OCI-M2 (cell line): ENCODE measurements at regions not wholly inside any gene's neighbourhood (a gene's known extent, or its start where the extent isn't known, plus 50 kb on each side); places are given as distances from the start of the nearest gene placed in this dataset.

Experiments used
- DNase-seq: peaks from one replicate; lab custom pipeline; 2025; ENCODE audit not compliant: unreplicated experiment; lab: John Stamatoyannopoulos, UW

GRCh38 chr2:7574385-7574784 lies 657.2 kb downstream of the RNF144A start:
- DNase-seq: no peak

GRCh38 chr2:7577769-7578168 lies 660.6 kb downstream of the RNF144A start:
- DNase-seq: no peak

GRCh38 chr2:7584017-7584416 lies 666.8 kb downstream of the RNF144A start:
- DNase-seq: no peak

DNA sequence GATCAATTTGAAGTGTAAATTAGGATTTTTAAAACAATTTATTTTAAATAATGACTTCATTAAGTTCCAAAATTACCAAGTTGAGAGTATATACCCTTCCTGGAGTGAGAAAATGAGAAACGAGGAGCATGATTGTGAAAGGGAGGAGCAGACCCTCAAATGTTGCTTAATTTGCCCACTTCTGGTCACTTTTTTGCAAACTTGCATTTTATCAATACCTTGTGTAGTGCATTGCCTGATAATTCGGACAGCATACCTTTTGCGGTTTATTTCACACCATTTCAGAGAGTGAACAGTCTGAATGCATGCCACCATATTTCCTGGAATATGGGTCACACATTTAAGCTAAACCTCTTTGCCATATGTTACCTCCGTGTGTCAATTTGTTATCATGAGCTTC lies 669.7 kb downstream of the RNF144A start:
- no peak for DNase-seq

GRCh38 chr2:7588295-7588694 lies 671.1 kb downstream of the RNF144A start:
- DNase-seq: no peak

DNA sequence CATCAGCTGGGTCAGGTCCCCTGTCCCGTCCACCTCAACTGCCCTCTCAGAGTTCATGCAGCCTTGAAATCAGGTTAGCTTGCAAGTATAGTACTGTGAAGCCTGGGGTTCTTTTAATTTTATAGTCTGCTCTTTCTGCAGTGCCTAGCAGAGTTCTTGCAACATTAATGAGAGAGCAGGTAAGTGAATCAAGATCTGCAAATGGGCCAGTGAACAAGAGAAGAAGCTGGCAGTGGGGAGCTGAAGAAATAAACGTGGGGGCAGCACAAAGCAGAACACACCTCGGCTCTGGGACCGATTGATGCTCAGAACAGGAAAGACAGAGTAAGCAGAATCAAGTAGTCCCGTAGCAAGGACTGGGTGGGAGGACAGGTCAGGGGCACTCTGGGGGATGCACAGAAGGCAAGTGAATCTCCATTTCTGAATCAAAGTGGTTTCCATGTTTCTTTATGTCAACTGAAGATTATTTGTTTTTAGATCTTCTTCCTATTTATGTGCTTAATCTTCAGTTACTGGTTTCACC lies 675.5 kb downstream of the RNF144A start:
- DNase-seq: no peak

- DNase-seq: no peak
Measured at GRCh38 chr2:7593360-7593759, 676.1 kb downstream of the RNF144A start.

GRCh38 chr2:7594211-7594610 lies 677.0 kb downstream of the RNF144A start:
- no peak for DNase-seq

GRCh38 chr2:7595206-7595605 lies 678.0 kb downstream of the RNF144A start:
- DNase-seq: no peak

DNA sequence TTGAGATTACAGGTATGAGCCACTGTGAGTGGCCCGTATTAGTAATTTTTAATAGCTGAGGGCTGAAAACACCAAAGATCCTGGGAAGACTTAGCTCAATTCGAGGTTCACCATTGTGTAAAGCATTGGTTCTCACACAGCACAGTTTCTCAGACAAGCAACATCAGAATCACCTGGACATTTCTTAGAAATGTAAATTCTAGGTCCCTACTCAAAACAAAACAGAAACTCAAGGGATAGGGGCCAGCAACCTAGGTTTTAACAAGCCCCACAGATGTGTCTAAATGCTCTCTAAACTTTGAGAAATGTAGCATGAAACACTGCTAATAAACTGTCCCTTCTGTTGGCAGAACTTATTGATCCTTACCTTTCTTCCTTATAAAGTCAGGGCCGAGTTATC lies 681.2 kb downstream of the RNF144A start:
- DNase-seq: no peak

- DNase-seq: no peak
Measured at GRCh38 chr2:7599462-7600258, 682.4 kb downstream of the RNF144A start.

DNA sequence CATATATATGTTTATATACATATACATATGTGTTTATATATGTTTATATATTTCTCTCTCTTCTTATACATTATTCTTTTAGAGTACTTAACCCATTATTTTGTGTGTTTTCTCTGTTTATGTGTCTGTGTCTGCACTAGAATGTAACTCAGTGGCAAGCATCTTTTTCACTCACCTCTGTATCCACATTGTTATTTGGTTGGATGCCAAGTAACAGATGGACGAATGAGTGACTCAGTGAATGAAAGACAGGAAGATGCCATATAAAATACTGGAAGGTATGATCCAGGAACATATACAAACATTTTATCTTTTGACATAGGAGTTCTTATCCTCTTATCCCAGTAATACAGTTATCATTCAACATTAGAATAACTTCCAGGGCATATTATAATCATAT lies 684.8 kb downstream of the RNF144A start:
- no peak for DNase-seq

DNA sequence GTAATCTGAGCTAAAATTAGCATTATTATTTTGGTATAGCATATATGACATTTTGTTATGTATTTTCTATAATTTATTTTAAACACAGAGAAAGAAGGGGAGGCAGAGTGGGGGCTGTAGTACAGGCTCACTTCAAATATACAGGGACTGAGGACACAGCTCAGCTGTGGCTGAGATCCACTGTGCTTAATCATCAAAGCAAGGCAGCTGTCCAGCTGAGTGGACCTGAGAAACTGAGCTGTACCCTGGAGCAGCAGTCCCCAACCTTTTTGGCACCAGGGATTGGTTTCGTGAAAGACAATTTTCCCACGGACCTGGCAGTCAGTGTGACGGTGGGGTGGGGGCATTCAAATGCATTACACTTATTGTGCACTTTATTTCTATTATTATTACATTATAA lies 687.2 kb downstream of the RNF144A start:
- no peak for DNase-seq

DNA sequence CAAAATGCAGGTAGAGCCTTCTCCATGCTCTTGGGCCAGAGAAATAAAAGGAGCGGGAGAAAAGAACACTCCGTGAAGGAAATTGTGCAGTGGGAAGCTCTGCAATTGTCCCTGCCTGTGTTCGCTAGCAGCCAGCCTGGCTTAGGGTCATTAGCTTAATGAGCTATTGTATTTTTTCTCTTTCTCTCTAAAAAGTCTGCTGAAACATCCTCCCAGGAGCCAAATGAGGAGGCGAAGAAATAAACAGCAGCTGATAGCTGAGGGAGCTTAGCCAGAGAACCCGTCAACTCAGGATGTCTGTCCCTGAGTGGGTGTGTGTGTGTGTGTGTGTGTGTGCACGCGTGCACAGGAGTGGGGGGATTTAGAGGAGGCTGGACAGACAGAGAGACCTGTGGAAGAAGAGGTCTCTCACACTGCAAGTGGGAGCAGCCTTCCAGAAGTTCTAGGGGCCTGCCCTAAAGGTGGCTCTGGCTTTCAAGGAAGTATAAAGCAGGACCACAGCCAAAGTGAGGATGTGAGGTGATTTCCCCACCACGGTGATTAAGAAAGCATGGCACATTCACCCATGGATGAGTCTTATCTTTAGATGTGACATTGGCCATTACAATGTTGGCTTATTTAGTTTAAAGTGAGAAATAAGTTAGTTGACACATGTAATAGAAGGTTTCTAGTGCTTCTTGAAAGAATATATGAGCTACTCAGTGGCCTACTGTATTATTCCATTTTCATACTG lies 690.4 kb downstream of the RNF144A start:
- no peak for DNase-seq

- DNase-seq: no peak
Measured at GRCh38 chr2:7609556-7609955, 692.3 kb downstream of the RNF144A start.

DNA sequence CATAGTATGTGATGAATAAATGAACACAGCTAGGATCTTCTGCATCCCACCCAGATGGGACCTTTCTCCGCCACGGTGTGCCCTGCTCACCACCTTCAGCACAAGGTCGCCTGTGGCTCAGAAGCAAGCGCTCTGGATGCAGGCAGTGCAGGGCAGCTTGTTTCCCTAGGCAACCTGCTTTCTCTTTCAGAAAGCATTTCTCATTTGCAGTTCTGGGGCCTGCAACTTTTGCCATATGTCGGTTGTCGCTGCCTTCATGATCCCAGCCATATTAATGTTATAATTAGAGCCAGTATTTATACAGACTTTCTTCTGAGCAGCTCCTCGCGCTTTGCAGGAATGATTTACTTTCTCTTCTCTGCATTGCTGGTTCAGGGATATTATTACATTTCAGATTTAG lies 692.8 kb downstream of the RNF144A start:
- DNase-seq: no peak

GRCh38 chr2:7611750-7612149 lies 694.5 kb downstream of the RNF144A start:
- DNase-seq: no peak

DNA sequence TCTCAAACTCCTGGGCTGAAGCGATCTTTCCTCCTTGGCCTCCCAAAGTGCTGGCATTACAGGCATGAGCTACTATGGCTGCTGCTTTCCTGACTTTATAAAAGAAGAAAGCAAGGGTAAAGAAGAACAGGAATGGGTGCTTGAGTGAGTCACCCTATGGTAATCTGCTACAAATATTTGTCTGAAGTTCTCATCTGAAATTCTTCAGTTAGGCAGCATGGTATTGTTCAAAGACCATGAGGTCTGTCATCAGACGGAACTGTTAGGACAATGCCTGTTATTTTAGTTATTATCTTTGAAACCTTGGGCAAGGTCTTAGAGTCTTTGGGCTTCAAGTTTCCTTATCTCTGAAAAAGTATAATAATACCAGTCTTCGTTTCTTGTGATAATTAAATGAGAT lies 695.8 kb downstream of the RNF144A start:
- DNase-seq: no peak

- DNase-seq: no peak
Measured at GRCh38 chr2:7613831-7614230, 696.6 kb downstream of the RNF144A start.

GRCh38 chr2:7618031-7618430 lies 700.8 kb downstream of the RNF144A start:
- DNase-seq: no peak

DNA sequence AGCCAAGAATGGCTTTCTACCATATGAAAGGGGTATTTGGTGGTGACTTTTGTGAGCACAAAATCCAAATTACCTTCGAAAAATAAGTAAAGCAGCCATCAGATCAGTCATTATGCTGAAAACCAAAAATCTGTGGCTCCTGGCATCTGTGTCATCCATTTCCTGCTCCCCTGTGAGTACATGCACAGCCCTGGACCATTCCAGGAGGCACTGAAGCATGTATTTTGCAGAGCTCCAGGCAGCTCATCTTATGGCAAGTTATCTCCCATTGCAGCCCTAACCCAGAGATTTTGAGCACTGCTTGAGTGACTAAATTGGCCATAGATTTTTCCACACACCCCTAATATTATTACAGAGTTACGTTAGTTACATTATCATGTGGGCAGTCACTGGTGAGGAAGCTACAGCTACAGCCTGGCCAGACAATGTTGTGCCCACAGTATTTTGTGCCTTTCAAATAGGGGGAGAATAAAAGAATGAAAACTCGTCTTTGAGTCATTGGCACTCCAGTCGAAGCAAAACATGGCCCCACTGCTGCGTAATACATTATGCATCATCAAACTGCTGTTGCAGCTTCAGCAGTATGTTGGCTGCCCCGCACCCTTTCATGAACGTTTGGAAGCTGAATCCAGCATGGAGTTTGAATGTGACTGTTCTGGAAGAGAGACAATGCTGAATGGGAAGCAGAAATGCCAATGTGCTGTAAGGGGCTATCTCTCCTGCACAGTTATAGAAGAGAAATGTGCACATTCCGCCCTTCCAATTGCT lies 702.2 kb downstream of the RNF144A start:
- DNase-seq: no peak

- no peak for DNase-seq
Measured at GRCh38 chr2:7620255-7620654, 703.0 kb downstream of the RNF144A start.
